Gastrocnemius medialis (tissue), 4 donors: ENCODE measurements at regions not wholly inside any gene's neighbourhood (a gene's known extent, or its start where the extent isn't known, plus 50 kb on each side); places are given as distances from the start of the nearest gene placed in this dataset.

Experiments used
- POLR2A ChIP-seq, 2 donors: fragments of 450-650 bp; IDR thresholded peaks; one replicate each; pipeline ENCODE4 v1.6.1; 2017; ENCODE audit warnings: antibody characterized with exemption in 2 of 2, mild to moderate bottlenecking in 2 of 2, moderate library complexity in 2 of 2
- TF ChIP-seq, protein P1 (sequence below), 5 experiments: fragments of 450-650 bp in 3 of 5; fragments of 200-600 bp in 2 of 5; sonication (generic) in 2 of 5; IDR thresholded peaks in 4 of 5; conservative IDR thresholded peaks in 1 of 5; 1 replicate in 4 of 5; 2 replicates in 1 of 5; pipeline ENCODE4 v1.5.1; 2016 to 2019; ENCODE audit warnings: antibody characterized with exemption in 5 of 5, mild to moderate bottlenecking in 3 of 5, moderate library complexity in 3 of 5

DNA sequence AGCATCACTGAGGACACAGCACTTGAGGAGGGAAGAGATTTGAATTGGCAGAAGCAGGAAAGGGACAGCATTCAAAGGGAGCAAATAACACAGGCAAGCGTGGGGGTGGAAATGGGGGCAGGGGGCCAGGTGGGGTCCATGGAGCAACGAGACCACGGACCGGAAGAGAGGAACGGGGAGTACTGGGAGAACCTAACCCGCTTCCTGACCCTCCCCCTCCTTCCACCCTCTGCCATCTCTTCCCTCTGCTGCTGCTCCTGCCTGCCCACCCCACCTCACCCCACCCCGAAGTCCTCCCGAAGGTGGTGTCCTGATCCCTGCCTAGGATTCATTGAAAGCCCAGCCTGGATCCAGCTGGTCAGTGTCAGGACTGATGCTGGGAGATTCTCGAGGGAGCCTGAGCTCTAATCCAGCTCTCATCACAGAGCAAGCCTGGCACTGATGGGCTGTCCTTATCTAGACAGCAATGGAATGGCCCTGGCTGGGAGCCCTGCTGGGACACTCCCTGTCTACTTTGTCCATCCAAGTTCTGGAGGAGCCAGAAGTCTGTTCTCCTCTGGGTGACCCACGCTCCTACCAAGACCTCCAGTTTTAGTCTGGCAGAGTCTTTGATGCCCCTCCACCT lies 105.0 kb downstream of the TRIM29 start:
- TF ChIP-seq, protein P1, sequence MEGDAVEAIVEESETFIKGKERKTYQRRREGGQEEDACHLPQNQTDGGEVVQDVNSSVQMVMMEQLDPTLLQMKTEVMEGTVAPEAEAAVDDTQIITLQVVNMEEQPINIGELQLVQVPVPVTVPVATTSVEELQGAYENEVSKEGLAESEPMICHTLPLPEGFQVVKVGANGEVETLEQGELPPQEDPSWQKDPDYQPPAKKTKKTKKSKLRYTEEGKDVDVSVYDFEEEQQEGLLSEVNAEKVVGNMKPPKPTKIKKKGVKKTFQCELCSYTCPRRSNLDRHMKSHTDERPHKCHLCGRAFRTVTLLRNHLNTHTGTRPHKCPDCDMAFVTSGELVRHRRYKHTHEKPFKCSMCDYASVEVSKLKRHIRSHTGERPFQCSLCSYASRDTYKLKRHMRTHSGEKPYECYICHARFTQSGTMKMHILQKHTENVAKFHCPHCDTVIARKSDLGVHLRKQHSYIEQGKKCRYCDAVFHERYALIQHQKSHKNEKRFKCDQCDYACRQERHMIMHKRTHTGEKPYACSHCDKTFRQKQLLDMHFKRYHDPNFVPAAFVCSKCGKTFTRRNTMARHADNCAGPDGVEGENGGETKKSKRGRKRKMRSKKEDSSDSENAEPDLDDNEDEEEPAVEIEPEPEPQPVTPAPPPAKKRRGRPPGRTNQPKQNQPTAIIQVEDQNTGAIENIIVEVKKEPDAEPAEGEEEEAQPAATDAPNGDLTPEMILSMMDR (IDR thresholded peaks at IDR 0.05 in 4 of 5, conservative IDR thresholded peaks at IDR 0.05 in 1 of 5): no peak
- no peak for TF ChIP-seq POLR2A (IDR thresholded peaks at IDR 0.05)
